ENCODE measurements at regions not wholly inside any gene's neighbourhood (a gene's known extent, or its start where the extent isn't known, plus 50 kb on each side); places are given as distances from the start of the nearest gene placed in this dataset.

GRCh38 chr22:49639956-49640355, 187.7 kb downstream of the BRD1 start:
- FAIRE-seq (no peak), DNase-seq (ENCODE audit: insufficient read length, low spot score) (no peak)
- TF ChIP-seq CTCF (IDR thresholded peaks at IDR 0.05; ENCODE audit: insufficient read depth, missing control alignments): no peak

GRCh38 chr22:49638788-49639187, 188.9 kb downstream of the BRD1 start:
- TF ChIP-seq CTCF (IDR thresholded peaks at IDR 0.05; ENCODE audit: insufficient read depth, missing control alignments): no peak
- DNase-seq (ENCODE audit: insufficient read length, low spot score) (no peak), FAIRE-seq (no peak)

GRCh38 chr22:49638001-49638400, 189.7 kb downstream of the BRD1 start:
- DNase-seq (ENCODE audit: insufficient read length, low spot score): no peak
- TF ChIP-seq CTCF (IDR thresholded peaks at IDR 0.05; ENCODE audit: insufficient read depth, missing control alignments): no peak
- FAIRE-seq: no peak

GRCh38 chr22:49637255-49637760, 190.4 kb downstream of the BRD1 start:
- TF ChIP-seq CTCF (IDR thresholded peaks at IDR 0.05; ENCODE audit: insufficient read depth, missing control alignments): no peak
- DNase-seq (ENCODE audit: insufficient read length, low spot score): no peak
- FAIRE-seq: no peak

- no peak for DNase-seq (ENCODE audit: insufficient read length, low spot score)
- no peak for TF ChIP-seq CTCF (IDR thresholded peaks at IDR 0.05; ENCODE audit: insufficient read depth, missing control alignments)
- FAIRE-seq: no peak
Measured at GRCh38 chr22:49636649-49637048, 191.0 kb downstream of the BRD1 start.

- FAIRE-seq (no peak), DNase-seq (ENCODE audit: insufficient read length, low spot score) (no peak)
- TF ChIP-seq CTCF (IDR thresholded peaks at IDR 0.05; ENCODE audit: insufficient read depth, missing control alignments): no peak
Measured at GRCh38 chr22:49636214-49636613, 191.5 kb downstream of the BRD1 start.

- FAIRE-seq (no peak), DNase-seq (ENCODE audit: insufficient read length, low spot score) (no peak)
- TF ChIP-seq CTCF (IDR thresholded peaks at IDR 0.05; ENCODE audit: insufficient read depth, missing control alignments): no peak
Measured at GRCh38 chr22:49634006-49634772, 193.5 kb downstream of the BRD1 start.

All from D721Med (cell line).